ENCODE measurements at regions not wholly inside any gene's neighbourhood (a gene's known extent, or its start where the extent isn't known, plus 50 kb on each side); places are given as distances from the start of the nearest gene placed in this dataset.
"Not testable (repeated sequence)": the region's sequence is repeated elsewhere in the genome, so short reads cannot be mapped to it uniquely, and the experiment has no call there.

DNA sequence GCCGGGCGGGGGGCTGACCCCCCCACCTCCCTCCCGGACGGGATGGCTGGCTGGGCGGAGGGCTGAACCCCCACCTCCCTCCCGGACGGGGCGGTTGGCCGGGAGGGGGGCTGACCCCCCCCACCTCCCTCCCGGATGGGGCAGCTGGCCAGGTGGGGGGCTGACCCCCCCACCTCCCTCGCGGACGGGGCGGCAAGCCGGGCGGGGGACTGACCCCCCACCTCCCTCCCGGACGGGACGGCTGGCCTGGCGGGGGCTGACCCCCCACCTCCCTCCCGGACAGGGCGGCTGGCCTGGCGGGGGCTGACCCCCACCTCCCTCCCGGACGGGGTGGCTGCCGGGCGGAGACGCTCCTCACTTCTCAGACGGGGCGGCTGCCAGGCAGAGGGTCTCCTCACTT lies 440.1 kb upstream of the ISX start:
- H3K36me3 Mint-ChIP-seq (ENCODE audit: low read depth); DNase-seq; H3K27me3 Mint-ChIP-seq; CTCF ChIA-PET; POLR2A ChIA-PET; H3K4me1 Mint-ChIP-seq; H3K4me3 Mint-ChIP-seq; H3K27ac Mint-ChIP-seq: not testable (repeated sequence)
- H3K9me3 Mint-ChIP-seq, result peaks cover 11% of the 10 kb centered on the region

DNA sequence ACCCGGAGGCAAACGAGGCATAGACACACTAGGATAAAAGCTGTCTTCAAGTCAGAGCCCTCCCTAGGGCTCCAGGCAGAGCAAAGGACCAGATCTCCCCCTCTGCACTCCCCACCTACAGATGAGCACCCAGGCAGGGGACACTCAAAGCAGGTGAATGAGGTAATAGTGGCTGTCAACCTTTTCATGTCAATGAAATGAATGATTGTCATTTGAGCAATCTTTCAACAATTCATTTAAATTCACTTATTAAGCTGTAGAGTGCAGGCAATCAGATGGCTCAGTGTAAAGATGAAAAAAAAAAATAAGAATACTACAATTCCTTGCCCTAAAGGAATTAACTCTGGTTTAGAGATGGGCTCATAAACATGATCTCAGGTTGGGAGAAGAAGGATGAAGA lies 427.8 kb upstream of the ISX start:
- DNase-seq, result no peak
- POLR2A ChIA-PET, result no interaction called here
- Mint-ChIP-seq H3K9me3 (peaks cover 4% of the 10 kb centered on the region), H3K27ac (no peak overlapping the region), H3K27me3 (no peaks in the 10 kb centered on the region), H3K4me1 (no peaks in the 10 kb centered on the region), H3K36me3 (ENCODE audit: low read depth) (no peaks in the 10 kb centered on the region), H3K4me3 (no peak overlapping the region)
- CTCF ChIA-PET, result no interaction called here

DNA sequence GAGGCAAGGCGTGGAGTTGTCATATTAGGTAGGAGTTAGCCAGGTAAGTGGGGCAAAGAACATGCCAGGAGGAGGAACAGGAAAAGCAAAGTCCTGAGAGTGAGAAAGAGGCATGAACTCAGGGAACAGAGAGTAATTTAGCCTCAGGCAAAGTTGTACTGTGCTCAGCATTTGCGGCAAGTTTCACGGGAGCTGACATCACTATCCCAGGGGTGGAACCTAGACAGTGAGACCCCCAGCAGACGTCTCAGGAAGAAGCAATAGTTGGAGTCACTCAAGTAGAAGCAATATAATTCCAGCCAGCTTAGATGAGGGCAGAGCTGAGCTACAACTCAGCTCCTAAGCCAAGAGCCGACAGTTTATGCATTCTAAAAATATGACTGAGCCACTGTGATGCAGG lies 426.0 kb upstream of the ISX start:
- Mint-ChIP-seq H3K4me1 (no peaks in the 10 kb centered on the region), H3K27ac (no peak overlapping the region), H3K9me3 (peaks cover 2% of the 10 kb centered on the region), H3K36me3 (ENCODE audit: low read depth) (no peaks in the 10 kb centered on the region), H3K27me3 (no peaks in the 10 kb centered on the region), H3K4me3 (no peak overlapping the region)
- POLR2A ChIA-PET, result no interaction called here
- no peak for DNase-seq
- CTCF ChIA-PET, result no interaction called here

DNA sequence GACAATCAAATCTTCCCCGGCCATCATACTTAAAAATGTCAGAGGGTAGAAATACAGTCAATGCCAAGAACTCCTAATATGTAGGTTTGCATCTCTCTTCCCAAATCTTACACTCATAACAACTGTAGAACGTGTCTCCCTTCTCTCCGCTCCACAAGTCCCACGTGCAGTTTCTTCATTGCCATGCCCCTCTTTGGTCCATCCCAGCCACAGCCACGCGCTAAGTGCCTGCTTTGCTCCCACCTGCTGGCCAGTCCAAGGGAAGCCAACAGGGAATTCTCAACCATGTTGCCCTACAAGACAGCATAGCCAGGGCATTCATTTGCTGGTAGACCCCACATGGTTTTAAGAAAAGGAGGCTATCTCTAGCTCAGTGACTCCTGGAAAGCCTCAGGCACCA lies 420.6 kb upstream of the ISX start:
- Mint-ChIP-seq H3K4me1 (no peaks in the 10 kb centered on the region), H3K4me3 (no peak overlapping the region), H3K27ac (no peak overlapping the region), H3K36me3 (ENCODE audit: low read depth) (no peaks in the 10 kb centered on the region), H3K9me3 (peaks cover 2% of the 10 kb centered on the region), H3K27me3 (no peaks in the 10 kb centered on the region)
- ChIA-PET CTCF (no interaction called here), POLR2A (no interaction called here)
- no peak for DNase-seq

DNA sequence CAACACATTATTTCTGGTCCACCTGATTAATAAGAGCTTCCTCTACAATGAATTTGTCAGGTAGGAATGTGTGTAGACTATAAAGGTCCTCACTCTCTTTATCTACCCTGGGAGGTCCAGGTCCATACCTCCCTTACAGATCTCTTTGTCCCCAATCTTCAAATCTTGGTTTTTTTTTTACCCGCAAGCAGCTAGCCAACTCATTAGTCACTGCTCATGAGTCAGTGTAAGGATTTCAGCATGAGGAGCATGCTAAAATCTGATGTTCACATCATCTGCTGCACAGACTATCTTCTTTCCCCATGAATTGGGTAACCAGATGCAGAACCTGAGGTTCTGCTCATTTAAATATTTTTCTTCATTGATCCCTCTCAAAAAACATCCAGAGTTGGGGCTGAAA lies 397.0 kb upstream of the ISX start:
- Mint-ChIP-seq H3K27me3 (no peaks in the 10 kb centered on the region), H3K4me3 (no peak overlapping the region), H3K9me3 (peaks cover 2% of the 10 kb centered on the region), H3K4me1 (no peaks in the 10 kb centered on the region), H3K27ac (no peak overlapping the region), H3K36me3 (ENCODE audit: low read depth) (no peaks in the 10 kb centered on the region)
- DNase-seq, result no peak
- ChIA-PET CTCF (no interaction called here), POLR2A (no interaction called here)

DNA sequence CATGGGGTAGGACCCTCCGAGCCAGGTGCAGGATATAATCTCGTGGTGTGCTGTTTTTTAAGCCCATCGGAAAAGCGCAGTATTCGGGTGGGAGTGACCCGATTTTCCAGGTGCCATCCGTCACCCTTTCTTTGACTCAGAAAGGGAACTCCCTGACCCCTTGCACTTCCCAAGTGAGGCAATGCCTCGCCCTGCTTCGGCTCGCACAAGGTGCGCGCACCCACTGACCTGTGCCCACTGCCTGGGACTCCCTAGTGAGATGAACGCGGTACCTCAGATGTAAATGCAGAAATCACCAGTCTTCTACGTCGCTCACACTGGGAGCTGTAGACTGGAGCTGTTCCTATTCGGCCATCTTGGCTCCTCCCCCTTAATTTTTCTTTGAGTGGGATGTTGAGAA lies 382.9 kb upstream of the ISX start:
- H3K9me3 Mint-ChIP-seq; H3K36me3 Mint-ChIP-seq (ENCODE audit: low read depth); H3K4me3 Mint-ChIP-seq; H3K27ac Mint-ChIP-seq; CTCF ChIA-PET; H3K27me3 Mint-ChIP-seq; H3K4me1 Mint-ChIP-seq; DNase-seq; POLR2A ChIA-PET: not testable (repeated sequence)

DNA sequence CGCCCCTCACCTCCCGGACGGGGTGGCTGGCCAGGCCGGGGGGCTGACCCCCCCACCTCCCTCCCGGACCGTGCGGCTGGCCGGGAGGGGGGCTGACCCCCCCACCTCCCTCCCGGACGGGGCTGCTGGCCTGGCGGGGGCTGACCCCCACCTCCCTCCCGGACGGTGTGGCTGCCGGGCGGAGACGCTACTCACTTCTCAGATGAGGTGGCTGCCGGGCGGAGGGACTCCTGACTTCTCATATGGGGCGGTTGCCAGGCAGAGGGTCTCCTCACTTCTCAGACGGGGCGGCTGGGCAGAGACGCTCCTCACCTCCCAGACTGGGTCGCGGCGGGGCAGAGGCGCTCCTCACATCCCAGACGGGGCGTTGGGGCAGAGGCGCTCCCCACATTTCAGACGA lies 381.7 kb upstream of the ISX start:
- POLR2A ChIA-PET; H3K27me3 Mint-ChIP-seq; DNase-seq; H3K9me3 Mint-ChIP-seq; H3K4me3 Mint-ChIP-seq; H3K4me1 Mint-ChIP-seq; H3K36me3 Mint-ChIP-seq (ENCODE audit: low read depth); H3K27ac Mint-ChIP-seq; CTCF ChIA-PET: not testable (repeated sequence)

DNA sequence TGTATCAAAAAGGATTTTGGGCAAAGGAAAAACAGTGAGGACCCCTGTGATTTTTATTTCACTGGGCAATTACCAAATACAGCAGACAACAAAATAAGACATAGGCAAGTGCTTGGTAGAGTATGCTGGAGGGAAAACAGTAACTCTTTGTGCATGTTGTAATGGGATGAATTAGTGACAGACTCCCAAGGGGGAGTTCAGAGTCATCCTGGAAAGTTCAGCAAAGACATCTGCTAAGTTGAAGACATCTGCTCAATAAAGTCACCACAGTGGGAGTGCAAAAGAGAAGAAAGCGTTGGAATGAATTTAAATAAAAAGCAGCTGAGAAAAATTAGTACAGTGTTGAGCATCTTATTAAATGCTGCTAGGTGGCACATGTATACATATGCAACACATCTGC lies 378.8 kb upstream of the ISX start:
- DNase-seq, result no peak
- CTCF ChIA-PET, result no interaction called here
- Mint-ChIP-seq H3K36me3 (ENCODE audit: low read depth) (no peaks in the 10 kb centered on the region), H3K4me1 (no peaks in the 10 kb centered on the region), H3K4me3 (no peak overlapping the region), H3K27me3 (no peaks in the 10 kb centered on the region), H3K27ac (no peak overlapping the region), H3K9me3 (no peaks in the 10 kb centered on the region)
- POLR2A ChIA-PET, result no interaction called here

DNA sequence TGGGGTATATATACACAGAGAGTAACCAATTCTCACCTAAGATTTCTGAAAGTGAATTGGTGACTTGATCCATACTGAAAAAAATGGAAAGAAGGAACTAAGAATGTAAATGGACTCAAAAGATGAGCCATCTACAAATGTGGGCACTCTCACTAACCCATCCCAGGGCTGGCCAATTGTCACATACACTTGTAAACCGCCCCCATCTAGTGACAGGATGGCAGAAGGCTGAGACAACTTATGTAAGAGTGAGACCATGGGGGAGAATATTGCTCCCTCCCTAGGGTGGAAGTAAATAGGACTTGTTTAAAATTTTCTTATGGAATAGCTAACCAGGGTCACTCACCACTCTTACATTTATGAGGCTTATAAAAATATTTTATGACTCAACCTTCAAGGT lies 377.1 kb upstream of the ISX start:
- ChIA-PET POLR2A (no interaction called here), CTCF (no interaction called here)
- no peaks in the 10 kb centered on the region for H3K27me3 Mint-ChIP-seq
- H3K4me3 Mint-ChIP-seq, result no peak overlapping the region
- H3K27ac Mint-ChIP-seq, result no peak overlapping the region
- H3K9me3 Mint-ChIP-seq, result peaks cover 1% of the 10 kb centered on the region
- no peak for DNase-seq
- no peaks in the 10 kb centered on the region for H3K4me1 Mint-ChIP-seq
- H3K36me3 Mint-ChIP-seq (ENCODE audit: low read depth), result no peaks in the 10 kb centered on the region

DNA sequence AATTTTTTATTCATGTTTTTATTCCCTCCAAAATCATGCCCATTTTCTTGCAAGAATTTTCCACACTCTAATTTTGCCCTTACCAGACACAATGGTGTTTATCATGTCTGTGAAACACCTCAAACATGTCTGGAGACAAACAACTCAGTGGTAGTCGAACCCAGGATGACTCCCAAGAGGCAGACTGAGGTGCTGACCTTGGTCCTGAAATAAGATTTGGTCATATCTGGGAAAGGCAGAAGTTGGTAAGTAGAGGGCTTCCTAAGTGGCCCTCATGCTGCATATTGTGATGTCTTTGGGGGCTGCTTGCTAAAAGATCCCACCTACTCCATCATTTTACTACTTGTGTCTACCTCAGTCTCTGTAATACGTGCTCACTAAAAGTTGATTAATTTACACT lies 369.4 kb upstream of the ISX start:
- DNase-seq, result no peak
- Mint-ChIP-seq H3K27ac (no peak overlapping the region), H3K4me1 (no peaks in the 10 kb centered on the region), H3K36me3 (ENCODE audit: low read depth) (no peaks in the 10 kb centered on the region), H3K9me3 (peaks cover 12% of the 10 kb centered on the region), H3K27me3 (no peaks in the 10 kb centered on the region), H3K4me3 (no peak overlapping the region)
- CTCF ChIA-PET, result no interaction called here
- POLR2A ChIA-PET, result no interaction called here

DNA sequence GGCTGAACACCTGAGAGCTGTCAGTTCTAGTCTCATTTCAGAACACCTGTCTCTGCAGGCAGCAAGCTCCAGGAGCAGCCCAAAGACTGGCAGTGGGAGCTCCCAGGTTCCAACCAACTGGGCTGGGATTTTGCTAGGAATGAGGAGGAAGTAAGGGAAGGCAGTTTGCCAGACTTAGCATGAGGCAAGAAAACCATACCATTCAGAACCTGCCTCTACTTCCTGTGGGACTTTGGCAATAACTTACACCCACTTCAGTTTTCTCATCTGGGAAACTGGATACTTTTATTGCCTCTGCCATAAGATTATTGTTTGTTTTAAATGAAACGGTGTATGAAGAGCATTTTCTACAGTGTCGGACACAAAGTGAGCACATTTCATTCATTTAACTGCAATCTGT lies 363.7 kb upstream of the ISX start:
- no peak overlapping the region for H3K4me3 Mint-ChIP-seq
- H3K9me3 Mint-ChIP-seq, result peaks cover 10% of the 10 kb centered on the region
- CTCF ChIA-PET, result no interaction called here
- H3K27ac Mint-ChIP-seq, result no peak overlapping the region
- no peaks in the 10 kb centered on the region for H3K27me3 Mint-ChIP-seq
- no peaks in the 10 kb centered on the region for H3K36me3 Mint-ChIP-seq (ENCODE audit: low read depth)
- POLR2A ChIA-PET, result no interaction called here
- H3K4me1 Mint-ChIP-seq, result no peaks in the 10 kb centered on the region
- DNase-seq, result no peak

DNA sequence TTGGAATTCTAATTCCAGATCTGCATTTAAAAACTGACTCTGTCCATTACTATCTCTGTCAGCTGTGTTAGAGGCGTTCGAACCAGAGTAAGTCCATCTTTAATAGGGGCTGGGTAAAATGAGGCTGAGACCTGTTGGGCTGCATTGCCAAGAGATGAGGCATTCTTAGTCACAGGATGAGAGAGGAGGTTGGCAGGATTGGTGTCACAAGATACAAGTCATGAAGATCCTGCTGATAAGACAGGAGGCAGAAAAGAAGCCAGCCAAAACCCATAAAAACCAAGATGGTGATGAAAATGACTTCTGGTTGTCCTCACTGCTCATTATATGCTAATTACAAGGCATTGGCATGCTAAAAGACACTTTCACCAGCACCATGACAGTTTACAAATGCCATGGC lies 356.3 kb upstream of the ISX start:
- H3K4me3 Mint-ChIP-seq, result no peak overlapping the region
- ChIA-PET CTCF (no interaction called here), POLR2A (no interaction called here)
- no peak overlapping the region for H3K27ac Mint-ChIP-seq
- no peaks in the 10 kb centered on the region for H3K4me1 Mint-ChIP-seq
- no peaks in the 10 kb centered on the region for H3K36me3 Mint-ChIP-seq (ENCODE audit: low read depth)
- no peaks in the 10 kb centered on the region for H3K27me3 Mint-ChIP-seq
- DNase-seq, result no peak
- peaks cover 2% of the 10 kb centered on the region for H3K9me3 Mint-ChIP-seq

DNA sequence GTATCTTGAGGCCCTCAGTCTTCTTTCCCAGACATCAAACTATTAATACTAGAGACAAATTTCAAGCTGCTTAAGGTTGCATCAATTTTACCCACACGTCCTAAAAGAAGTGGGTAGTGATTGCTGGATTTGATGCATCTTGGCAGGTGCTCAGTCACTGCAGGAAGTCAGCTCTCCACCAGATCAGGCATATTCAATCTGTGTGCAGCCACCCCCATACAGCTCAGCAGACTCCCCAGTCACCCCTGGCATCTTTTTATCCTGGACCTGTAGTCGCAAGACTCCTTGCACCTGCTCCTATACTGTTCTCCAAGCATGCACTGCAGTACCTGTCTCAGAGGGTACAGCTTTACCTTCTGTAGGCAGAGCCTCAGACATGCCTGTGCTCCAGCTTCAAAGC lies 343.1 kb upstream of the ISX start:
- H3K27ac Mint-ChIP-seq, result no peak overlapping the region
- H3K9me3 Mint-ChIP-seq, result peaks cover 10% of the 10 kb centered on the region
- H3K4me1 Mint-ChIP-seq, result no peaks in the 10 kb centered on the region
- no peak overlapping the region for H3K4me3 Mint-ChIP-seq
- ChIA-PET CTCF (no interaction called here), POLR2A (no interaction called here)
- no peaks in the 10 kb centered on the region for H3K36me3 Mint-ChIP-seq (ENCODE audit: low read depth)
- H3K27me3 Mint-ChIP-seq, result no peaks in the 10 kb centered on the region
- DNase-seq, result no peak

DNA sequence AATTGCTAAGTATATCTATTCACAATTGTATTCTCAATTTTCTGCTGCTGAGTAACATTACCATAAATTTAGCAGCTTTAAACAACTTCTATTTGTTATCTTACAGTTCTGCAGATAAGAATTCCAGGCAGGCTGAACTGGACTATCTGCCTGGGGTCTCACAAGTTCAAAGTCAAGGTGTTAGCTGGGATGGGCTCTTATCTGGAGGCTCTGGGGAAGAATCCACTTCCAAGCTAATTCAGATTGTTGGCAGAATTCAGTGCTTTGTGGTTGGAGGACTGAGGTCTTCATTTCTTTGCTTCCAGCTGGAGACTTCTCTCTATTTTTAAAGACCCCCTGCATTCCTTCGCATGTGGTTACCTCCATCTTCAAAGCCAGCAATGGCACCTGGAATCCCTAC lies 329.9 kb upstream of the ISX start:
- POLR2A ChIA-PET, result no interaction called here
- no peaks in the 10 kb centered on the region for H3K27me3 Mint-ChIP-seq
- no peak overlapping the region for H3K27ac Mint-ChIP-seq
- CTCF ChIA-PET, result no interaction called here
- H3K4me1 Mint-ChIP-seq, result no peaks in the 10 kb centered on the region
- DNase-seq, result no peak
- H3K36me3 Mint-ChIP-seq (ENCODE audit: low read depth), result no peaks in the 10 kb centered on the region
- no peak overlapping the region for H3K4me3 Mint-ChIP-seq
- peaks cover 11% of the 10 kb centered on the region for H3K9me3 Mint-ChIP-seq

DNA sequence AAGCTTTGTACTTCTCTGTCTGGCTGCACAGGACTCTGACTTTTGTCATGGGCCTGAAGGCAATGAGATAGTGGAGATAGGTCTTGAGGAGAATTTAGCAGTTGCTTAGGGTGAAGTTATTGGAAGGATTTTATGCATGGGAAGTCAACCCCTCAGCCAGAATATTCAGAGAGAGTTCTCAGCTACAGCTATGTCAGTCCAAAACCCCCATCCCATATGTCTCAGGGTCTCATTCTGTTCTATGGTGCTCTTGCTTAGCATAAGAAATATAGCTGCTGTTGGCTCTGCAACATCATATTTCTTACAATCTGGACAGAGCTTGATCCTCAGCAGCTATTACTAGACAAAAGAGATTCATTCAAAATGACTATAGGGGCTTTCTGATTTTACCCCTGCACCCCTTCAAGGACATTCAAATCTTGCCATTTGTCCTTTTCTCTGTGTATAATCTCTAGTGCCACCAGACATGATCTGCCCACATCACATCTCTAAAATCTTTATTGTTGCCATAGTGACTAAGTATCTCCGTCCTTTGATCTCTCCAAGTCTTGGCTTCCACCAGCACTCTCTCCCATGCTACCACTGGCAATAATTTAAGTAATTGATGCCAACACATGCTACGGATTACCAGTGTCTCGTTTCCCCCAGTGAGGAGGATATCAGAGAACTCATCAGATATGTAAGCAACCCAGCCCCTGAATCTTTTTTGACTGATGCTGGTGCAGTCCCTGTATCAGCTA lies 327.1 kb upstream of the ISX start:
- Mint-ChIP-seq H3K4me3 (no peak overlapping the region), H3K27ac (no peak overlapping the region), H3K27me3 (no peaks in the 10 kb centered on the region), H3K9me3 (peaks cover 9% of the 10 kb centered on the region), H3K36me3 (ENCODE audit: low read depth) (no peaks in the 10 kb centered on the region), H3K4me1 (no peaks in the 10 kb centered on the region)
- ChIA-PET CTCF (no interaction called here), POLR2A (no interaction called here)
- DNase-seq, result no peak

All from activated CD4-positive, alpha-beta T cell treated with anti-CD3 and anti-CD28 coated beads, Interleukin-2, amount 10 ng/mL, durations not matched to agents 7 days and 5 days (primary cell).